Endothelial cell of umbilical vein (primary cell): ENCODE measurements at regions not wholly inside any gene's neighbourhood (a gene's known extent, or its start where the extent isn't known, plus 50 kb on each side); places are given as distances from the start of the nearest gene placed in this dataset.

Experiments used
- BruUV-seq: library from RNA; stranded (reverse); fragments of 400-500 nt; replicated peaks from 2 replicates; lab custom pipeline; 2021; lab: Mats Ljungman, UMichigan
- CTCF ChIA-PET: fragments of 300-600, 350-600 bp; sonication (Branson Sonifier 250); formaldehyde crosslinking; loops from one replicate; lab custom pipeline; 2021; ENCODE audit warnings: antibody characterized with exemption, inconsistent platforms; lab: Charles Lee
- POLR2A ChIA-PET: fragments of 300-600, 350-600 bp; sonication (Branson Sonifier 250); formaldehyde crosslinking; loops from one replicate; lab custom pipeline; 2021; ENCODE audit warnings: antibody characterized with exemption, inconsistent platforms; lab: Charles Lee
- DNase-seq: peaks from one replicate; pipeline ENCODE4 v3.0.0-alpha.2; 2011; ENCODE audit warnings: low read depth, low spot score
- FAIRE-seq: peaks from 2 replicates; lab custom pipeline; 2011; peaks lifted over from hg19 to GRCh38; lab: Jason Lieb, UNC
- H2AFZ ChIP-seq: 2 replicates; pipeline ENCODE4 v1.6.0; 2012; ENCODE audit warnings: low read depth, low read length, control low read depth, inconsistent platforms
- H3K27ac ChIP-seq: 2 replicates; pipeline ENCODE4 v1.5.1; 2011; ENCODE audit warnings: low read depth, mild to moderate bottlenecking, control low read depth, low read length, moderate library complexity; ENCODE audit not compliant: insufficient read depth
- H3K27me3 ChIP-seq, 2 experiments: 2 replicates each; pipeline versions ENCODE4 v1.6.0 to v1.6.1; 2011; ENCODE audit warnings: low read length in 2 of 2, mixed read lengths in 1 of 2; ENCODE audit not compliant: control insufficient read depth in 2 of 2, insufficient read depth in 2 of 2
- H3K36me3 ChIP-seq, 2 experiments: 2 replicates in 1 of 2; 3 replicates in 1 of 2; pipeline ENCODE4 v1.5.1; 2011; ENCODE audit warnings: low read length in 2 of 2, mild to moderate bottlenecking in 1 of 2, moderate library complexity in 1 of 2; ENCODE audit not compliant: control insufficient read depth in 2 of 2, insufficient read depth in 2 of 2; ENCODE audit errors: extremely low read depth in 1 of 2
- H3K4me1 ChIP-seq: 3 replicates; pipeline ENCODE4 v1.5.1; 2011; ENCODE audit warnings: mild to moderate bottlenecking, low read length; ENCODE audit not compliant: control insufficient read depth, insufficient read depth; ENCODE audit errors: extremely low read depth
- H3K4me2 ChIP-seq: 2 replicates; pipeline ENCODE4 v1.6.1; 2011; ENCODE audit warnings: low read length, control low read depth, mixed read lengths; ENCODE audit not compliant: insufficient read depth
- H3K4me3 ChIP-seq, 3 experiments: fragments of 200-600 bp in 1 of 3; sonication (generic), shearing (Covaris generic) in 1 of 3; replicated peaks in 1 of 3; 2 replicates each; pipeline ENCODE4 v1.5.1; 2011 to 2016; ENCODE audit warnings: control low read depth in 3 of 3, low read length in 3 of 3, mild to moderate bottlenecking in 2 of 3, inconsistent platforms in 1 of 3, low read depth in 1 of 3, moderate library complexity in 1 of 3; ENCODE audit not compliant: insufficient read depth in 1 of 3
- H3K79me2 ChIP-seq: 2 replicates; pipeline ENCODE4 v1.6.0; 2012; ENCODE audit warnings: low read length, inconsistent platforms; ENCODE audit not compliant: control insufficient read depth, insufficient read depth
- H3K9ac ChIP-seq: replicated peaks from 2 replicates; pipeline ENCODE3; 2011; ENCODE audit warnings: low read length, control low read depth; ENCODE audit not compliant: insufficient read depth; ENCODE audit errors: extremely low read depth
- H3K9me1 ChIP-seq: replicated peaks from 3 replicates; pipeline ENCODE4 v1.6.0; 2011; ENCODE audit warnings: mild to moderate bottlenecking, low read length; ENCODE audit not compliant: control insufficient read depth, insufficient read depth; ENCODE audit errors: extremely low read depth
- H3K9me3 ChIP-seq: replicated peaks from 2 replicates; pipeline ENCODE4 v1.5.1; 2012; ENCODE audit warnings: low read length, inconsistent platforms; ENCODE audit not compliant: control insufficient read depth, insufficient read depth
- H4K20me1 ChIP-seq: replicated peaks from 2 replicates; pipeline ENCODE3; 2011; ENCODE audit warnings: mild to moderate bottlenecking, low read length; ENCODE audit not compliant: control insufficient read depth, insufficient read depth; ENCODE audit errors: extremely low read depth
- EZH2 ChIP-seq: IDR thresholded peaks from 2 replicates; pipeline ENCODE4 v1.6.1; 2012; ENCODE audit warnings: borderline replicate concordance, low read depth, mild to moderate bottlenecking, moderate library complexity, low read length, inconsistent platforms; ENCODE audit not compliant: severe bottlenecking
- FOS ChIP-seq: IDR thresholded peaks from 2 replicates; pipeline ENCODE4 v1.6.1; 2011; ENCODE audit warnings: mild to moderate bottlenecking, low read length, moderate library complexity, borderline replicate concordance; ENCODE audit not compliant: insufficient read depth
- GATA2 ChIP-seq: IDR thresholded peaks from 2 replicates; pipeline ENCODE4 v1.7.0; 2011; ENCODE audit warnings: low read depth, mild to moderate bottlenecking, moderate library complexity, mixed read lengths, low read length; ENCODE audit not compliant: insufficient read length, insufficient read depth
- JUN ChIP-seq: IDR thresholded peaks from 2 replicates; pipeline ENCODE4 v1.6.1; 2011; ENCODE audit warnings: borderline replicate concordance, low read depth; ENCODE audit not compliant: insufficient read length, insufficient read depth
- MYC ChIP-seq: IDR thresholded peaks from one replicate; pipeline ENCODE4 v1.6.1; 2011; ENCODE audit warnings: mild to moderate bottlenecking, low read depth, low read length
- POLR2A ChIP-seq: IDR thresholded peaks from 2 replicates; pipeline ENCODE4 v1.6.1; 2012; ENCODE audit warnings: low read depth, mild to moderate bottlenecking, control low read depth, low read length
- POLR2AphosphoS5 ChIP-seq: IDR thresholded peaks from 2 replicates; pipeline ENCODE4 v1.6.1; 2012; ENCODE audit warnings: low read depth, mild to moderate bottlenecking, control low read depth, low read length, moderate library complexity; ENCODE audit not compliant: insufficient read depth
- dilution Hi-C: fragments of 300-500 bp; cut with MboI; formaldehyde crosslinking; loops from one replicate; pipeline ENCODE4 v1.15.0; 2019; ENCODE audit warnings: low sequenced_read_pairs; ENCODE audit not compliant: extremely low pct_ligation_motif_present
- intact Hi-C: fragments of 100-400 bp; cut with micrococcal nuclease; formaldehyde crosslinking; loops from one replicate; pipeline ENCODE4 v1.10.0; 2022
- TF ChIP-seq, protein P1 (sequence below): IDR thresholded peaks from 2 replicates; pipeline ENCODE4 v1.6.1; 2011; ENCODE audit not compliant: insufficient read depth, insufficient read length
- TF ChIP-seq, protein P2 (sequence below), 2 donors: IDR thresholded peaks; 1 replicate in 1 of 2; 2 replicates in 1 of 2; pipeline ENCODE4 v1.5.1; 2011; ENCODE audit warnings: low read length in 2 of 2, mild to moderate bottlenecking in 2 of 2, moderate library complexity in 2 of 2, control low read depth in 1 of 2, inconsistent platforms in 1 of 2, low read depth in 1 of 2; ENCODE audit not compliant: insufficient read depth in 1 of 2; ENCODE audit errors: extremely low read depth in 1 of 2

DNA sequence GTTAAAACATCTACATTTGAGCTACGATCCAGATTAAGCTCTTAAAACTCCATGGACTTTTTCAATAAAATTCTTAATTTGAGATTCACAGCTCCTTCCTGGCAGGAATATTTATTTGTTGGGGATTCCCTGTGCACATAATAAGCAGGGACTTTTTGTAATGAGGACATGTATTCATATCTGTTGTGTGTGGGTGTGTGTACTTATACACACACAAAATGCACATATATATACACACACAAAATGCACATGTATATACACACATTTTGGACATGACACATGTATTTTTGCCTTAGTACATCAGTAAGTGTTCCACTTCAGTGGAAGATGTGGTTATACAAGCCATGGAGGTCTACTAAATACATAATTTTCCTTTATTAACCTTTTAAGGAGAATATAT is 1131.1 kb upstream of the CDH2 start:
- Histone ChIP-seq H4K20me1 (no peaks in the 10 kb centered on the region), H3K36me3 (no peaks in the 10 kb centered on the region), H3K79me2 (no peaks in the 10 kb centered on the region), H3K9me1 (no peaks in the 10 kb centered on the region), H3K27ac (no peak overlapping the region), H3K9me3 (no peaks in the 10 kb centered on the region), H3K27me3 (no peaks in the 10 kb centered on the region), H3K4me3 (no peak overlapping the region), H3K4me1 (no peaks in the 10 kb centered on the region), H3K4me2 (no peak overlapping the region), H3K9ac (no peak overlapping the region), H2AFZ (no peak overlapping the region)
- no TSS peak for BruUV-seq
- DNase-seq (no peak), FAIRE-seq (no peak)
- ChIA-PET CTCF (no interaction called here), POLR2A (no interaction called here)
- TF ChIP-seq, protein P1, sequence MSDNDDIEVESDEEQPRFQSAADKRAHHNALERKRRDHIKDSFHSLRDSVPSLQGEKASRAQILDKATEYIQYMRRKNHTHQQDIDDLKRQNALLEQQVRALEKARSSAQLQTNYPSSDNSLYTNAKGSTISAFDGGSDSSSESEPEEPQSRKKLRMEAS: no peak
- dilution Hi-C loops: no loop called here
- intact Hi-C loops: no loop called here

DNA sequence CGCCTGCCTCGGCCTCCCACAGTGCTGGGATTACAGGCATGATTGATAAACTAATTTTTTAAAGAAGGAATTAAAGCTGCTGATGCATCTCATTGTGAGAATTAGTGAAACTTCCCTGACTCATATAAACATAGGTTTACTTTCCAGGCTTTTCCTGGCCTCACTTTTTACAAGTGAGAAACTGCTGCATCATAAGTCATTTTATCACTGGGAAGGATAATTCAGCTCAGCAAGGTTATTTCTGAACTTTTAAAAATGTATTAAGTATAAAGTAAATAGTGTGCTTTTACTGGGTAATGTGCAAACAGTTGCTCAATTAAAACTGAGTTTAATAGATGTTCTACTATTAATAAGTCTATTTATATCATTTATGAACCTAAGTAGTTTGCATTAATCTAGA is 1130.3 kb upstream of the CDH2 start:
- no peaks in the 10 kb centered on the region for H3K4me1 ChIP-seq
- H3K9me3 ChIP-seq: no peaks in the 10 kb centered on the region
- H3K9me1 ChIP-seq: no peaks in the 10 kb centered on the region
- intact Hi-C loops: no loop called here
- no peaks in the 10 kb centered on the region for H3K27me3 ChIP-seq
- no peak overlapping the region for H3K4me3 ChIP-seq
- no peaks in the 10 kb centered on the region for H3K79me2 ChIP-seq
- no peak overlapping the region for H2AFZ ChIP-seq
- BruUV-seq: no TSS peak
- dilution Hi-C loops: no loop called here
- CTCF ChIA-PET: no interaction called here
- H3K36me3 ChIP-seq: no peaks in the 10 kb centered on the region
- FAIRE-seq (no peak), DNase-seq (no peak)
- no peak for TF ChIP-seq MYC
- TF ChIP-seq EZH2: no peak
- no peak for TF ChIP-seq POLR2AphosphoS5
- TF ChIP-seq, protein P1: no peak
- no peak for TF ChIP-seq FOS
- TF ChIP-seq, protein P2, sequence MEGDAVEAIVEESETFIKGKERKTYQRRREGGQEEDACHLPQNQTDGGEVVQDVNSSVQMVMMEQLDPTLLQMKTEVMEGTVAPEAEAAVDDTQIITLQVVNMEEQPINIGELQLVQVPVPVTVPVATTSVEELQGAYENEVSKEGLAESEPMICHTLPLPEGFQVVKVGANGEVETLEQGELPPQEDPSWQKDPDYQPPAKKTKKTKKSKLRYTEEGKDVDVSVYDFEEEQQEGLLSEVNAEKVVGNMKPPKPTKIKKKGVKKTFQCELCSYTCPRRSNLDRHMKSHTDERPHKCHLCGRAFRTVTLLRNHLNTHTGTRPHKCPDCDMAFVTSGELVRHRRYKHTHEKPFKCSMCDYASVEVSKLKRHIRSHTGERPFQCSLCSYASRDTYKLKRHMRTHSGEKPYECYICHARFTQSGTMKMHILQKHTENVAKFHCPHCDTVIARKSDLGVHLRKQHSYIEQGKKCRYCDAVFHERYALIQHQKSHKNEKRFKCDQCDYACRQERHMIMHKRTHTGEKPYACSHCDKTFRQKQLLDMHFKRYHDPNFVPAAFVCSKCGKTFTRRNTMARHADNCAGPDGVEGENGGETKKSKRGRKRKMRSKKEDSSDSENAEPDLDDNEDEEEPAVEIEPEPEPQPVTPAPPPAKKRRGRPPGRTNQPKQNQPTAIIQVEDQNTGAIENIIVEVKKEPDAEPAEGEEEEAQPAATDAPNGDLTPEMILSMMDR (IDR thresholded peaks at IDR 0.05; ENCODE audit: extremely low read depth in 1 of 2, insufficient read depth in 1 of 2, low read depth in 1 of 2, low read length in 2 of 2): no peak
- no peak for TF ChIP-seq POLR2A
- no peak for TF ChIP-seq JUN
- TF ChIP-seq GATA2: no peak
- H4K20me1 ChIP-seq: no peaks in the 10 kb centered on the region
- H3K4me2 ChIP-seq: no peak overlapping the region
- H3K9ac ChIP-seq: no peak overlapping the region
- H3K27ac ChIP-seq: no peak overlapping the region
- POLR2A ChIA-PET: no interaction called here
